Suprapubic skin (tissue), 4 donors: ENCODE measurements at regions not wholly inside any gene's neighbourhood (a gene's known extent, or its start where the extent isn't known, plus 50 kb on each side); places are given as distances from the start of the nearest gene placed in this dataset.

ENCODE experiments used
- CTCF ChIP-seq, 2 donors: fragments of 200-600 bp in 1 of 2; fragments of 450-650 bp in 1 of 2; sonication (generic) in 1 of 2; IDR thresholded peaks; one replicate each; pipeline ENCODE4 v1.5.1; 2016 to 2019; ENCODE audit warnings: antibody characterized with exemption in 2 of 2, mild to moderate bottlenecking in 1 of 2, moderate library complexity in 1 of 2
- EP300 ChIP-seq: sonication (generic); formaldehyde crosslinking; IDR thresholded peaks from one replicate; pipeline ENCODE4 v1.6.1; 2017; ENCODE audit warnings: antibody characterized with exemption
- POLR2A ChIP-seq, 2 donors: fragments of 450-650 bp; IDR thresholded peaks; one replicate each; pipeline ENCODE4 v1.6.1; 2017; ENCODE audit warnings: antibody characterized with exemption in 2 of 2, mild to moderate bottlenecking in 2 of 2, moderate library complexity in 2 of 2
- POLR2AphosphoS5 ChIP-seq, 3 donors: sonication (generic); formaldehyde crosslinking; IDR thresholded peaks; one replicate each; pipeline ENCODE4 v1.6.1; 2017; ENCODE audit warnings: antibody characterized with exemption in 3 of 3

GRCh38 chr12:114735680-114736374 is 51.9 kb upstream of the TBX3 start:
- TF ChIP-seq CTCF (IDR thresholded peaks at IDR 0.05): no peak
- TF ChIP-seq POLR2AphosphoS5 (IDR thresholded peaks at IDR 0.05): no peak
- TF ChIP-seq EP300: no peak
- no peak for TF ChIP-seq POLR2A (IDR thresholded peaks at IDR 0.05)
